ENCODE measurements at regions not wholly inside any gene's neighbourhood (a gene's known extent, or its start where the extent isn't known, plus 50 kb on each side); places are given as distances from the start of the nearest gene placed in this dataset.

DNA sequence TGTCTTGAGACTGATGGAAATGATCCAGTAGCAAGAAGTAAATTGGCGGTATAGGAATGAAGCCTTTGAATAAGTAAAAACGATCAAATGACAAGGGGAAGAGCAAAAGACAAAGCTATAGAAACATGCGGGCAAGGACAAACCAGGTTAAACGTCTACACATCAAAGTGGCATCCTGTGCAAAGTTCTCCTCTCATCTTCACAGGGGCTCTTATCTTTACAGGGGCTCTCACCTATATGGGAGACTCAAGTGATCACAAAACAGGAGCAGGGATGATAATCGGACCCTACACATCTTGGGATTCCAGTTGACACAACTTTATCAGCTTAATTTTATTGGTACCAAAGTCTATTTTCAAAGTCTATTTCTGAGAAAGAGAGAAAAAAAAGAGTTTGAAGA is 1778.9 kb upstream of the CELF4 start:
- no peaks in the 10 kb centered on the region for H3K9me3 ChIP-seq (ENCODE audit: control insufficient read depth in 2 of 2, low read length in 2 of 2)
- H3K4me3 ChIP-seq (ENCODE audit: low read length in 2 of 2): no peak overlapping the region
- H3K36me3 ChIP-seq (ENCODE audit: control insufficient read depth in 2 of 2, insufficient read depth in 2 of 2, low read length in 2 of 2): no peaks in the 10 kb centered on the region
- no peak overlapping the region for H3K27ac ChIP-seq (ENCODE audit: low read length)
- H3K27me3 ChIP-seq (ENCODE audit: control insufficient read depth in 1 of 2, insufficient read depth in 2 of 2, low read length in 2 of 2): no peaks in the 10 kb centered on the region
- H3K9ac ChIP-seq (ENCODE audit: low read length in 2 of 2): no peak overlapping the region
- H3K4me1 ChIP-seq (ENCODE audit: control insufficient read depth, insufficient read depth, low read length): no peaks in the 10 kb centered on the region

DNA sequence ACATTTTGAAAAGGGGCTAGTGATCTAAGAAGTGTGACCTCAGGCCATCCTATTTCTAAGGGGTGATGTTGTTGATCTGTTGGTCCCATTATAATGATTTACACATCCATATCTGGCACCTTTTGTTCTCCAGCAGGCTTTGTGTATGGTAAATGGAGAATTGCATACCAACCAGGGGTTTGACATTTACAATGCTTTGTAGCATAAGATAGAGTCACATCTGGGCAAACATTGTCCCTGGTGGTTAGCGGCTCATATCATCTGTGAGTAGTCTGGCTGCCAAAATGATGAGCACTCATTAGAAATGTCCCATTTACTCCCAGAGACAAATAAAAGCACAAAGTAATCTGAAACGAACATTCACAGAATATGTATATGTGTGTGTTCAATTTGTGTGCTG is 1775.5 kb upstream of the CELF4 start:
- no peaks in the 10 kb centered on the region for H3K4me1 ChIP-seq (ENCODE audit: control insufficient read depth, insufficient read depth, low read length)
- H3K27me3 ChIP-seq (ENCODE audit: control insufficient read depth in 1 of 2, insufficient read depth in 2 of 2, low read length in 2 of 2): no peaks in the 10 kb centered on the region
- no peaks in the 10 kb centered on the region for H3K36me3 ChIP-seq (ENCODE audit: control insufficient read depth in 2 of 2, insufficient read depth in 2 of 2, low read length in 2 of 2)
- H3K9me3 ChIP-seq (ENCODE audit: control insufficient read depth in 2 of 2, low read length in 2 of 2): no peaks in the 10 kb centered on the region
- H3K9ac ChIP-seq (ENCODE audit: low read length in 2 of 2): no peak overlapping the region
- H3K27ac ChIP-seq (ENCODE audit: low read length): no peak overlapping the region
- no peak overlapping the region for H3K4me3 ChIP-seq (ENCODE audit: low read length in 2 of 2)

DNA sequence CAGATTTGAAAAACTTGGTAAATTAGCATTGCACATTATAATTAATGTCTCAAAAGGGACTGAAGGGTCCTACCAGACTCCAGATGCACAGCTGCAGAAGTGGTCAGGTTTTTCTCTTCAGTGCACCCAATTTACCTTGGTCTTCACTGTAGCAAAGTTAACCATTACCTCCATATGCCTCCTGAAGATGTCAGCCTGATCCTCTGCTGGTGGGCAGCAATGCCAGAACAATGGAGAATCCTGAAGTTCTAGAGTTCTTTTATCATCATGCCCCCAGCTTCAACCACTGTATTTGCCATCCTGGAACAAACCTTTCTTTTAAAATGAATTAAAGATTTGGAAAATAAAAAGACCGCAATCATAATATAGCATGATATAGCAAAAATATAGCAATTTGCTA is 1774.8 kb upstream of the CELF4 start:
- H3K9me3 ChIP-seq (ENCODE audit: control insufficient read depth in 2 of 2, low read length in 2 of 2): no peaks in the 10 kb centered on the region
- H3K4me3 ChIP-seq (ENCODE audit: low read length in 2 of 2): no peak overlapping the region
- H3K4me1 ChIP-seq (ENCODE audit: control insufficient read depth, insufficient read depth, low read length): no peaks in the 10 kb centered on the region
- H3K36me3 ChIP-seq (ENCODE audit: control insufficient read depth in 2 of 2, insufficient read depth in 2 of 2, low read length in 2 of 2): no peaks in the 10 kb centered on the region
- H3K9ac ChIP-seq (ENCODE audit: low read length in 2 of 2): no peak overlapping the region
- H3K27ac ChIP-seq (ENCODE audit: low read length): no peak overlapping the region
- H3K27me3 ChIP-seq (ENCODE audit: control insufficient read depth in 1 of 2, insufficient read depth in 2 of 2, low read length in 2 of 2): no peaks in the 10 kb centered on the region

DNA sequence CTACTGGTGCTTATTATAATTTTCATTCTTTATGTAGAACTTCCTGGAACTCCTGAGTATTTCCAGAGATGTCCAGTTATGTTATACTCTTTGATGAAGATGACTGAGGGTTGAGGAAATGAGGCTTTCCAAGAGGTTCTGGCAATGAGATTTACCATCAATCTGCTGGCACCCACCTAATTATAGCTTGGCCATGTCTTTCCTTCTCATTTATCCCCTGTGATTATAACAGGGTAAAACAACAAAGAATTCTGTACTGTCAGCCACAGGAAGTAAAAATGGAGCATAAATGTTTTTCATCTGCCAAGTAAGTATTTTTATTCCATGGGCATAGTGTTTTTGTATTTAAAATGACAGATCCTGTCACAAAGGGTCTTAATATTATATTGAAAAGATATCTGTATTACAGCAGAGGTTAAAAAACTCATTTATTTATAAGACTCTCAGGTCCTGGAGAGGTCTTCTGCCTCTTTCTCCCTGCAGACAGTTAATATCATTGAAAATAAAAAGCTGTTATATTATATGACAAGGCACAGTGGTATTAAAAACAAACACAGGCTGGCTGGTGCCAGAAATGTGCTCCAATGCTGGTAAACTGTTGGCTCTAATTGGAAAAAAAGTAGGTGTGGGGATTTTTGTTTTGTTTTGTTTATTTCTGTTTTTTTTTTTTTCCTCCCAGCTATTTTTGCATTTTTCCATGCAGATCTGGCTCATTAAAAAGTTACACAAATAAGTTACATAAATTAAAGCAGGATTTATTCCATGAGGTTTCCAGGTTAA is 1764.1 kb upstream of the CELF4 start:
- H3K9me3 ChIP-seq (ENCODE audit: control insufficient read depth in 2 of 2, low read length in 2 of 2): no peaks in the 10 kb centered on the region
- no peaks in the 10 kb centered on the region for H3K4me1 ChIP-seq (ENCODE audit: control insufficient read depth, insufficient read depth, low read length)
- H3K27ac ChIP-seq (ENCODE audit: low read length): no peak overlapping the region
- H3K36me3 ChIP-seq (ENCODE audit: control insufficient read depth in 2 of 2, insufficient read depth in 2 of 2, low read length in 2 of 2): no peaks in the 10 kb centered on the region
- H3K9ac ChIP-seq (ENCODE audit: low read length in 2 of 2): no peak overlapping the region
- no peak overlapping the region for H3K4me3 ChIP-seq (ENCODE audit: low read length in 2 of 2)
- no peaks in the 10 kb centered on the region for H3K27me3 ChIP-seq (ENCODE audit: control insufficient read depth in 1 of 2, insufficient read depth in 2 of 2, low read length in 2 of 2)

DNA sequence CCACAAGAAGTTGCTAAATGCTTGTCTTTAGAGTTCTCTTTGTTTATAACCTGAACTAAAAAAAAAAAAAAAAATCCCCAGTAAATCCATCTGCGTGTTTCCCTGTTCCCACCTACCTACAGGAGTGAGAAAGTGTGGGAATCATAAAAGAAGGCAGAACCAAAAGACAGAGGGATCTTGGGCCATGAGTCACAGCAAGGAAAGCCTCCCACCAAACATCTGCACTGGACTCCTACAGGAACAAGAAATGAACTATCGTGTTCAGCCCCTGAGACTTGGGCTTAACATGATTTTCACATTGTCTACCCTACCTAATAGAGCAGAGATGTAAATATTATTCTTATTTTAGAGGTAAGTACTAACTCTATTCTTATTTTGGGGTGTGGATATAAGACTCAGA is 1761.2 kb upstream of the CELF4 start:
- Histone ChIP-seq H3K4me1 (ENCODE audit: control insufficient read depth, insufficient read depth, low read length) (no peaks in the 10 kb centered on the region), H3K9ac (ENCODE audit: low read length in 2 of 2) (no peak overlapping the region), H3K27ac (ENCODE audit: low read length) (no peak overlapping the region), H3K4me3 (ENCODE audit: low read length in 2 of 2) (no peak overlapping the region), H3K36me3 (ENCODE audit: control insufficient read depth in 2 of 2, insufficient read depth in 2 of 2, low read length in 2 of 2) (no peaks in the 10 kb centered on the region), H3K9me3 (ENCODE audit: control insufficient read depth in 2 of 2, low read length in 2 of 2) (no peaks in the 10 kb centered on the region), H3K27me3 (ENCODE audit: control insufficient read depth in 1 of 2, insufficient read depth in 2 of 2, low read length in 2 of 2) (no peaks in the 10 kb centered on the region)

DNA sequence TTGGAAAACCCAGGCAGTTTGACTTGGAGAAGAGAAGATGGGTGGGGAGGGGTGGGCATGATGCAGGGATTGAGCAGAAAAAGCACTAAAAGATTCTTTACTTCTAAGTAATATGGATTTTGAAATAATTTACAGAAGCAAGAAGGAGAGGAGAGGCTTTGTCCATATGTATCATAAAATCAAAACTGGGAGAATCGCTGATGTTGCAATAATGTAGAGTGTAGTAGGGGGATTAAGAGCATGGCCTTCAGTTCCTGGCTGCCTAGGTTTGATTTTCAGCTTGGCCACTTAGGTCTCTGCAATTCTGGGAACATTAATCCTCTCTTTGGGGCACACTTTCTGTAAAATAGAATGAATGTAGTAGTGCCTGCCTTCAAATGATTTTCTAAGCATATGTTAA is 1760.4 kb upstream of the CELF4 start:
- no peaks in the 10 kb centered on the region for H3K36me3 ChIP-seq (ENCODE audit: control insufficient read depth in 2 of 2, insufficient read depth in 2 of 2, low read length in 2 of 2)
- H3K27ac ChIP-seq (ENCODE audit: low read length): no peak overlapping the region
- H3K4me1 ChIP-seq (ENCODE audit: control insufficient read depth, insufficient read depth, low read length): no peaks in the 10 kb centered on the region
- H3K4me3 ChIP-seq (ENCODE audit: low read length in 2 of 2): no peak overlapping the region
- H3K9ac ChIP-seq (ENCODE audit: low read length in 2 of 2): no peak overlapping the region
- no peaks in the 10 kb centered on the region for H3K27me3 ChIP-seq (ENCODE audit: control insufficient read depth in 1 of 2, insufficient read depth in 2 of 2, low read length in 2 of 2)
- no peaks in the 10 kb centered on the region for H3K9me3 ChIP-seq (ENCODE audit: control insufficient read depth in 2 of 2, low read length in 2 of 2)

DNA sequence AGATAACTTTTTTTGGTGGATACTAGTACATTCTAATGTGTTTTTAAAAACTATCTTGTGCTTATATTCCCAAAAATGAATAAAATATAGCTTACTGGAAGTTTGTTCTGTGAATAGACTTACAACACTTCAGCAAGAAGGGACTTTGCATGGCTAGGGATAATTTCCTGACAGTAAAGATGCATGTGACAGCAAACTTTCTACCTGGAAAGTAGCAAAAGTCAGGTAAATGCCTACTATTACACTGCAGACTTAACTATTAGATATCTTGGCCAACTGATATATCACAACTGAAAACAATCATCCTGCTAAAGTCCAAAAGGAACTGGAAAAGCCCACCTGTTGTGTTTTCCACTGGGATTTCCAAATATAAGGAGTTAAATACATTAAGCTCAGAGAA is 1753.5 kb upstream of the CELF4 start:
- H3K9me3 ChIP-seq (ENCODE audit: control insufficient read depth in 2 of 2, low read length in 2 of 2): no peaks in the 10 kb centered on the region
- H3K4me3 ChIP-seq (ENCODE audit: low read length in 2 of 2): no peak overlapping the region
- no peaks in the 10 kb centered on the region for H3K4me1 ChIP-seq (ENCODE audit: control insufficient read depth, insufficient read depth, low read length)
- no peaks in the 10 kb centered on the region for H3K27me3 ChIP-seq (ENCODE audit: control insufficient read depth in 1 of 2, insufficient read depth in 2 of 2, low read length in 2 of 2)
- H3K9ac ChIP-seq (ENCODE audit: low read length in 2 of 2): no peak overlapping the region
- no peak overlapping the region for H3K27ac ChIP-seq (ENCODE audit: low read length)
- H3K36me3 ChIP-seq (ENCODE audit: control insufficient read depth in 2 of 2, insufficient read depth in 2 of 2, low read length in 2 of 2): no peaks in the 10 kb centered on the region

DNA sequence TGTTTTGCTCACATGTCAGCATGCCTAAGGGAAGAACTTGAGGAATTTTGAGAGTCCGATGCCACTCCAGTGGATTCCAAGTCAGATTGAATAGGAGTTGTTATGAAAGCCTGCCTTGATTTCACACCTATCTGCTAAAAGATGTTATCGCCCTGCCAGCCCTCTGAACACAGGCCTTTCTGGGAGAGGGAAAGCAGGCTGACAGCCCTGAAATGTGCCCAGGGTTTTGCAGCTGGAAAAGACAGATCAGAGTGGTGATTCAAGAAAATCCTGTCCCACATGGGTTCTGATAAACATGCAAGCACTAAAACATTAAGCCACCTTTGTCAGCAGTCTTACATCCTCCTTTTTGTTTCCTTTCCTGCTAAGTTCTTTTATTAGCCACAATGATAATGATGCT is 1752.9 kb upstream of the CELF4 start:
- no peaks in the 10 kb centered on the region for H3K9me3 ChIP-seq (ENCODE audit: control insufficient read depth in 2 of 2, low read length in 2 of 2)
- H3K4me3 ChIP-seq (ENCODE audit: low read length in 2 of 2): no peak overlapping the region
- no peak overlapping the region for H3K27ac ChIP-seq (ENCODE audit: low read length)
- H3K27me3 ChIP-seq (ENCODE audit: control insufficient read depth in 1 of 2, insufficient read depth in 2 of 2, low read length in 2 of 2): no peaks in the 10 kb centered on the region
- H3K36me3 ChIP-seq (ENCODE audit: control insufficient read depth in 2 of 2, insufficient read depth in 2 of 2, low read length in 2 of 2): no peaks in the 10 kb centered on the region
- no peak overlapping the region for H3K9ac ChIP-seq (ENCODE audit: low read length in 2 of 2)
- H3K4me1 ChIP-seq (ENCODE audit: control insufficient read depth, insufficient read depth, low read length): no peaks in the 10 kb centered on the region

DNA sequence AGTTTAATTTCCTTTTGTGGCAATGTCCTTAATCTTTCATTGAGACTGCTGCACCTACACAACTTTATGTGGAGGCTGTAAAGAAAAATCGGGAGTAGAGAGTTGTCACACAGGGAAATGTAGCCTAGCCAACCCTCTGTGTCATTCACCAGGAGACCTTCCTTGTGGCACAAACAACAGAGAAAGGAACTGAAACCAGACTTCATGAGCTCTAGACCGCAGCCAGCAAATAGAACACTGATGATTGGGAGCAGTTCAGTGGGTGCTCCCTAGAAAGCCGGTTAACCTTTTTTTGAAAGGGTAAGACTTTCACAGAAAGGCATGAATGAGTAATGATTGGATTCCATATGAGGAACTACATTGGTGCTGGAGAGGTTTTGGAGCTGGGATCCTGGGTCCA is 1752.4 kb upstream of the CELF4 start:
- Histone ChIP-seq H3K4me1 (ENCODE audit: control insufficient read depth, insufficient read depth, low read length) (no peaks in the 10 kb centered on the region), H3K36me3 (ENCODE audit: control insufficient read depth in 2 of 2, insufficient read depth in 2 of 2, low read length in 2 of 2) (no peaks in the 10 kb centered on the region), H3K27me3 (ENCODE audit: control insufficient read depth in 1 of 2, insufficient read depth in 2 of 2, low read length in 2 of 2) (no peaks in the 10 kb centered on the region), H3K9ac (ENCODE audit: low read length in 2 of 2) (no peak overlapping the region), H3K4me3 (ENCODE audit: low read length in 2 of 2) (no peak overlapping the region), H3K27ac (ENCODE audit: low read length) (no peak overlapping the region), H3K9me3 (ENCODE audit: control insufficient read depth in 2 of 2, low read length in 2 of 2) (no peaks in the 10 kb centered on the region)

DNA sequence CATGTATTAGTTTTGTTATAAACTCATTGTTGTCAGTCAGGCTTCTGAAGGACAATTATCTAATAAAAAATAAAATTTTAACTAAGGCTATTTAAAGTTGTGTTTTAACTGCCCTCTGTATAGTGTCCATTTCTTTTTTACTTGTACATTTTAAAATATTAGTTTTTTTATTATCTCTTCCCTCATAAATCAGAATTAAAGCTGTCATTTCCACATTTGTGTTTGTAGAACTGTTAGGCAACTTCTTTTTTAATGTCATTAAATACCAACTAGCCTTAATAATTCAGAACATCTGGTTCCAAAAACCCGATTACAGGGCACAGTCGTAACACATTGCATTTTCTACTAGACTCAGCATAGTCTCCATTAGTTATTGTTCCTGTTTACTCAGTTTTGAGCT is 1749.0 kb upstream of the CELF4 start:
- no peaks in the 10 kb centered on the region for H3K36me3 ChIP-seq (ENCODE audit: control insufficient read depth in 2 of 2, insufficient read depth in 2 of 2, low read length in 2 of 2)
- H3K27me3 ChIP-seq (ENCODE audit: control insufficient read depth in 1 of 2, insufficient read depth in 2 of 2, low read length in 2 of 2): no peaks in the 10 kb centered on the region
- no peaks in the 10 kb centered on the region for H3K4me1 ChIP-seq (ENCODE audit: control insufficient read depth, insufficient read depth, low read length)
- no peak overlapping the region for H3K4me3 ChIP-seq (ENCODE audit: low read length in 2 of 2)
- H3K9ac ChIP-seq (ENCODE audit: low read length in 2 of 2): no peak overlapping the region
- no peak overlapping the region for H3K27ac ChIP-seq (ENCODE audit: low read length)
- H3K9me3 ChIP-seq (ENCODE audit: control insufficient read depth in 2 of 2, low read length in 2 of 2): no peaks in the 10 kb centered on the region

DNA sequence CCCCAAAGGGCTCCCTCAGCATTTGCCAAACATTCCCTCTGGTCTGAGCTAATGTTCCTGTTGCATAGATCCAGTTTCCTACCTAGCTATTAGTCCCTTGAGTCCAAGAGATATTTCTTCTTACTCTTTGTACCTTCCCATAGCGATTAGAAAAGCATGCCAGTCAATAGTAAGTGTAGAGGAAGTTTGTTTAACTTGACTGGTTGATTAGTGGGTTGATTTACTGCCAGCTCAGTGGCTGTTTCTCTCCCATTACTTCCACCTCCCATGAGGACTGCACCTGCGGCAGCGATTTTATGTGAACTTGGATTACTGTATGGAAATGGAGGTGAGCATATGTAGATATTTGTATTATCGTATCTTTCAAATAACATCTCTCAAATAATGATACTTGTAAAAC is 1748.4 kb upstream of the CELF4 start:
- Histone ChIP-seq H3K9me3 (ENCODE audit: control insufficient read depth in 2 of 2, low read length in 2 of 2) (peaks cover 0 to 4% of the 10 kb centered on the region in 2 donors), H3K4me1 (ENCODE audit: control insufficient read depth, insufficient read depth, low read length) (no peaks in the 10 kb centered on the region), H3K4me3 (ENCODE audit: low read length in 2 of 2) (no peak overlapping the region), H3K27me3 (ENCODE audit: control insufficient read depth in 1 of 2, insufficient read depth in 2 of 2, low read length in 2 of 2) (no peaks in the 10 kb centered on the region), H3K36me3 (ENCODE audit: control insufficient read depth in 2 of 2, insufficient read depth in 2 of 2, low read length in 2 of 2) (no peaks in the 10 kb centered on the region), H3K9ac (ENCODE audit: low read length in 2 of 2) (no peak overlapping the region), H3K27ac (ENCODE audit: low read length) (no peak overlapping the region)

All from stomach smooth muscle (tissue), 2 donors.